Endodermal cell (in vitro differentiated cells): ENCODE measurements at regions not wholly inside any gene's neighbourhood (a gene's known extent, or its start where the extent isn't known, plus 50 kb on each side); places are given as distances from the start of the nearest gene placed in this dataset.

Experiments used
- DNase-seq: peaks from one replicate; pipeline ENCODE4 v3.0.0-alpha.2; 2017
- H3K27ac ChIP-seq: 2 replicates; pipeline ENCODE4 v1.5.1; 2013; ENCODE audit warnings: mild to moderate bottlenecking, low read depth, low read length, moderate library complexity
- H3K27me3 ChIP-seq: 2 replicates; pipeline ENCODE4 v1.6.1; 2013; ENCODE audit warnings: mild to moderate bottlenecking, low read length, moderate library complexity; ENCODE audit not compliant: insufficient read depth, control insufficient read depth, poor library complexity, severe bottlenecking
- H3K36me3 ChIP-seq: 2 replicates; pipeline ENCODE4 v1.7.0; 2013; ENCODE audit warnings: mild to moderate bottlenecking, low read length, moderate library complexity; ENCODE audit not compliant: control insufficient read depth, insufficient read depth
- H3K4me1 ChIP-seq: one replicate; pipeline ENCODE4 v1.7.0; 2013; ENCODE audit warnings: low read length; ENCODE audit not compliant: control insufficient read depth, insufficient read depth
- H3K4me3 ChIP-seq: 2 replicates; pipeline ENCODE4 v1.5.1; 2013; ENCODE audit warnings: mild to moderate bottlenecking, low read length, moderate library complexity
- H3K9ac ChIP-seq: 2 replicates; pipeline ENCODE4 v1.6.1; 2013; ENCODE audit warnings: mild to moderate bottlenecking, low read length, moderate library complexity; ENCODE audit not compliant: poor library complexity, severe bottlenecking; ENCODE audit errors: extremely low read depth
- H3K9me3 ChIP-seq: 2 replicates; pipeline ENCODE4 v1.6.1; 2013; ENCODE audit warnings: mild to moderate bottlenecking, low read length, moderate library complexity; ENCODE audit not compliant: control insufficient read depth
- H3K27ac Mint-ChIP-seq: 2 replicates; pipeline ENCODE4 v1.8.0; 2020; ENCODE audit warnings: mixed read lengths
- H3K27me3 Mint-ChIP-seq: 2 replicates; pipeline ENCODE4 v1.8.0; 2021; ENCODE audit warnings: mild to moderate bottlenecking, mixed read lengths; ENCODE audit not compliant: insufficient read depth
- H3K36me3 Mint-ChIP-seq: 2 replicates; pipeline ENCODE4 v1.8.0; 2020; ENCODE audit warnings: low read depth, mixed read lengths
- H3K4me1 Mint-ChIP-seq: 2 replicates; pipeline ENCODE4 v1.8.0; 2020; ENCODE audit warnings: mixed read lengths
- H3K4me3 Mint-ChIP-seq: 2 replicates; pipeline ENCODE4 v1.8.0; 2020; ENCODE audit warnings: mild to moderate bottlenecking, moderate library complexity, mixed read lengths
- H3K9me3 Mint-ChIP-seq: 2 replicates; pipeline ENCODE4 v1.8.0; 2020; ENCODE audit warnings: mild to moderate bottlenecking, mixed read lengths
- CTCF ChIP-seq: fragments of 200-600 bp; sonication (generic); conservative IDR thresholded peaks from 2 replicates; pipeline ENCODE4 v1.5.0; 2021; ENCODE audit warnings: antibody characterized with exemption, mild to moderate bottlenecking
- WGBS, 2 experiments: methylation state at CpG; one replicate each; pipeline versions ENCODE4 v1.1.5 to v1.1.7; 2013; ENCODE audit warnings: missing lambda C conversion rate in 2 of 2, mixed read lengths in 1 of 2; ENCODE audit not compliant: insufficient coverage in 1 of 2, insufficient read length in 1 of 2; 5-methylcytosine and 5-hydroxymethylcytosine counted together

- Histone ChIP-seq H3K9ac (no peak overlapping the region), H3K36me3 (no peaks in the 10 kb centered on the region), H3K4me1 (peaks cover 5% of the 10 kb centered on the region), H3K27ac (no peak overlapping the region), H3K4me3 (no peak overlapping the region), H3K27me3 (no peaks in the 10 kb centered on the region), H3K9me3 (no peaks in the 10 kb centered on the region)
- Mint-ChIP-seq H3K27me3 (no peaks in the 10 kb centered on the region), H3K36me3 (no peaks in the 10 kb centered on the region), H3K4me3 (no peak overlapping the region), H3K27ac (no peak overlapping the region), H3K4me1 (peaks cover 31% of the 10 kb centered on the region), H3K9me3 (no peaks in the 10 kb centered on the region)
- WGBS, 2 experiments, result 88 to 96% methylated on average over 3 to 4 of the region's 4 CpGs
- DNase-seq, result no peak
- no peak for TF ChIP-seq CTCF
These were observed 76.8 kb upstream of the PELI1 start for GRCh38 chr2:64220894-64221617.

GRCh38 chr2:64221935-64222334 is 77.7 kb upstream of the PELI1 start:
- no peak for DNase-seq
- Mint-ChIP-seq H3K27ac (no peak overlapping the region), H3K36me3 (no peaks in the 10 kb centered on the region), H3K4me1 (peaks cover 31% of the 10 kb centered on the region), H3K27me3 (no peaks in the 10 kb centered on the region), H3K4me3 (no peak overlapping the region), H3K9me3 (no peaks in the 10 kb centered on the region)
- WGBS, 2 experiments, result 83 to 89% methylated on average over 1 of the region's 2 CpGs
- Histone ChIP-seq H3K4me3 (no peak overlapping the region), H3K27me3 (no peaks in the 10 kb centered on the region), H3K9ac (no peak overlapping the region), H3K4me1 (peaks cover 5% of the 10 kb centered on the region), H3K27ac (no peak overlapping the region), H3K9me3 (no peaks in the 10 kb centered on the region), H3K36me3 (no peaks in the 10 kb centered on the region)
- TF ChIP-seq CTCF, result no peak

- H3K27me3 ChIP-seq, result no peaks in the 10 kb centered on the region
- no peak overlapping the region for H3K27ac ChIP-seq
- H3K4me1 ChIP-seq, result peaks cover 5% of the 10 kb centered on the region
- no peak overlapping the region for H3K9ac ChIP-seq
- no peak for DNase-seq
- WGBS, 2 experiments, result 95 to 100% methylated on average over 1 to 2 of the region's 2 CpGs
- H3K4me3 ChIP-seq, result no peak overlapping the region
- no peaks in the 10 kb centered on the region for H3K9me3 ChIP-seq
- no peaks in the 10 kb centered on the region for H3K27me3 Mint-ChIP-seq
- no peaks in the 10 kb centered on the region for H3K36me3 Mint-ChIP-seq
- peaks cover 34% of the 10 kb centered on the region for H3K4me1 Mint-ChIP-seq
- no peaks in the 10 kb centered on the region for H3K9me3 Mint-ChIP-seq
- no peak overlapping the region for H3K27ac Mint-ChIP-seq
- H3K4me3 Mint-ChIP-seq, result no peak overlapping the region
- H3K36me3 ChIP-seq, result no peaks in the 10 kb centered on the region
- no peak for TF ChIP-seq CTCF
These were observed 78.1 kb upstream of the PELI1 start for GRCh38 chr2:64222351-64222750.
